Neural crest cell (in vitro differentiated cells): ENCODE measurements at regions not wholly inside any gene's neighbourhood (a gene's known extent, or its start where the extent isn't known, plus 50 kb on each side); places are given as distances from the start of the nearest gene placed in this dataset.

ENCODE experiments used
- DNase-seq: peaks from one replicate; pipeline ENCODE4 v3.0.0; 2021; ENCODE audit warnings: low read depth, mixed read lengths, low spot score
- H3K27ac Mint-ChIP-seq: one replicate; pipeline ENCODE4 v1.8.0; 2021; ENCODE audit warnings: mild to moderate bottlenecking, mixed read lengths; ENCODE audit not compliant: unreplicated experiment
- H3K27me3 Mint-ChIP-seq: 2 replicates; pipeline ENCODE4 v1.8.0; 2021; ENCODE audit warnings: low read depth, mild to moderate bottlenecking, mixed read lengths
- H3K36me3 Mint-ChIP-seq: 2 replicates; pipeline ENCODE4 v1.8.0; 2021; ENCODE audit warnings: low read depth, mild to moderate bottlenecking, mixed read lengths
- H3K4me1 Mint-ChIP-seq: 2 replicates; pipeline ENCODE4 v1.8.0; 2021; ENCODE audit warnings: mixed read lengths
- H3K4me3 Mint-ChIP-seq: one replicate; pipeline ENCODE4 v1.8.0; 2021; ENCODE audit warnings: mild to moderate bottlenecking, mixed read lengths
- H3K9me3 Mint-ChIP-seq: 2 replicates; pipeline ENCODE4 v1.8.0; 2021; ENCODE audit warnings: mixed read lengths
- CTCF ChIP-seq: fragments of 200-600 bp; sonication (generic); conservative IDR thresholded peaks from 2 replicates; pipeline ENCODE4 v1.5.0; 2021; ENCODE audit warnings: antibody characterized with exemption, mild to moderate bottlenecking

GRCh38 chr1:244316986-244317655 lies 134.6 kb downstream of the ADSS2 start:
- H3K4me1 Mint-ChIP-seq, result no peaks in the 10 kb centered on the region

GRCh38 chr1:244318078-244318477 lies 133.6 kb downstream of the ADSS2 start:
- Mint-ChIP-seq H3K4me1 (peaks cover 7% of the 10 kb centered on the region), H3K9me3 (peaks cover 3% of the 10 kb centered on the region), H3K27ac (no peak overlapping the region), H3K4me3 (no peak overlapping the region), H3K27me3 (no peaks in the 10 kb centered on the region), H3K36me3 (no peaks in the 10 kb centered on the region)
- TF ChIP-seq CTCF, result no peak
- no peak for DNase-seq

More at GRCh38 chr1:244316986-244317655, 134.6 kb downstream of the ADSS2 start:
- Mint-ChIP-seq H3K9me3 (no peaks in the 10 kb centered on the region), H3K36me3 (no peaks in the 10 kb centered on the region), H3K27ac (no peak overlapping the region), H3K27me3 (no peaks in the 10 kb centered on the region), H3K4me3 (no peak overlapping the region)
- TF ChIP-seq CTCF, result no peak
- no peak for DNase-seq

GRCh38 chr1:244318512-244318911 lies 133.2 kb downstream of the ADSS2 start:
- H3K4me1 Mint-ChIP-seq, result peaks cover 7% of the 10 kb centered on the region
- peaks cover 3% of the 10 kb centered on the region for H3K9me3 Mint-ChIP-seq
- no peaks in the 10 kb centered on the region for H3K27me3 Mint-ChIP-seq
- DNase-seq, result no peak
- no peak overlapping the region for H3K4me3 Mint-ChIP-seq
- no peak for TF ChIP-seq CTCF
- H3K36me3 Mint-ChIP-seq, result no peaks in the 10 kb centered on the region
- H3K27ac Mint-ChIP-seq, result no peak overlapping the region

GRCh38 chr1:244319283-244320132 lies 132.2 kb downstream of the ADSS2 start:
- peaks cover 3% of the 10 kb centered on the region for H3K9me3 Mint-ChIP-seq
- H3K27ac Mint-ChIP-seq, result no peak overlapping the region
- H3K4me3 Mint-ChIP-seq, result no peak overlapping the region
- H3K27me3 Mint-ChIP-seq, result no peaks in the 10 kb centered on the region
- DNase-seq, result no peak
- H3K36me3 Mint-ChIP-seq, result no peaks in the 10 kb centered on the region
- H3K4me1 Mint-ChIP-seq, result peaks cover 7% of the 10 kb centered on the region
- TF ChIP-seq CTCF, result no peak

GRCh38 chr1:244322181-244322580 lies 129.5 kb downstream of the ADSS2 start:
- no peaks in the 10 kb centered on the region for H3K27me3 Mint-ChIP-seq
- no peak overlapping the region for H3K27ac Mint-ChIP-seq
- DNase-seq, result no peak
- H3K4me1 Mint-ChIP-seq, result peaks cover 7% of the 10 kb centered on the region
- H3K36me3 Mint-ChIP-seq, result no peaks in the 10 kb centered on the region
- H3K4me3 Mint-ChIP-seq, result no peak overlapping the region
- no peak for TF ChIP-seq CTCF
- peaks cover 6% of the 10 kb centered on the region for H3K9me3 Mint-ChIP-seq
